HepG2 (cell line): ENCODE measurements at regions not wholly inside any gene's neighbourhood (a gene's known extent, or its start where the extent isn't known, plus 50 kb on each side); places are given as distances from the start of the nearest gene placed in this dataset.

Experiments used
- ATAC-seq: fragments of 200-7000 bp; cut with Tn5 transposase; 3 replicates; pipeline ENCODE4 v1.9.1; 2020; ENCODE audit warnings: mild to moderate bottlenecking, moderate library complexity
- BruUV-seq: library from RNA; stranded (reverse); fragments of 400-500 nt; replicated peaks from 2 replicates; lab custom pipeline; 2021; lab: Mats Ljungman, UMichigan
- CTCF ChIA-PET: fragments of 300-600 bp; formaldehyde crosslinking; extraction: SDS; loops from one replicate; lab custom pipeline; 2021; ENCODE audit warnings: low total read pairs, inconsistent platforms, low intra/inter-chr PET ratio; lab: Yijun Ruan, JAX
- POLR2A ChIA-PET: fragments of 350-600 bp; sonication (Branson Sonifier 250); formaldehyde crosslinking; loops from one replicate; lab custom pipeline; 2020; ENCODE audit warnings: antibody characterized with exemption, inconsistent platforms; lab: Yijun Ruan, JAX
- DNase-seq: peaks from one replicate; pipeline ENCODE4 v3.0.0-alpha.2; 2015; ENCODE audit warnings: low spot score
- FAIRE-seq: peaks from 3 replicates; lab custom pipeline; 2011; peaks lifted over from hg19 to GRCh38; lab: Jason Lieb, UNC
- H2AFZ ChIP-seq: one replicate; pipeline ENCODE4 v1.6.1; 2011; ENCODE audit warnings: low read length, inconsistent platforms
- H3K27ac ChIP-seq: fragments of 300-600 bp; 3 replicates; pipeline ENCODE4 v1.8.0; 2011; ENCODE audit warnings: mixed run types, mild to moderate bottlenecking, mixed read lengths, low read length, inconsistent platforms; ENCODE audit not compliant: insufficient read depth; ENCODE audit errors: extremely low read length
- H3K27me3 ChIP-seq, 2 experiments: fragments of 200-600 bp in 1 of 2; 2 replicates in 1 of 2; 3 replicates in 1 of 2; pipeline versions ENCODE4 v1.6.0 to v1.8.0; 2011; ENCODE audit warnings: low read length in 2 of 2, mild to moderate bottlenecking in 2 of 2, moderate library complexity in 2 of 2, inconsistent platforms in 1 of 2; ENCODE audit not compliant: insufficient read depth in 2 of 2, control insufficient read depth in 1 of 2
- H3K36me3 ChIP-seq, 2 experiments: fragments of 200-600 bp in 1 of 2; replicated peaks in 1 of 2; 2 replicates in 1 of 2; 3 replicates in 1 of 2; pipeline versions ENCODE4 v1.5.1 to v1.8.0; 2011; ENCODE audit warnings: low read length in 2 of 2, inconsistent platforms in 1 of 2; ENCODE audit not compliant: insufficient read depth in 2 of 2, control insufficient read depth in 1 of 2
- H3K4me1 ChIP-seq: 2 replicates; pipeline ENCODE4 v1.5.1; 2012; ENCODE audit warnings: low read length, inconsistent platforms; ENCODE audit not compliant: insufficient read depth
- H3K4me2 ChIP-seq: 2 replicates; pipeline ENCODE4 v1.6.0; 2011; ENCODE audit warnings: low read depth, low read length, inconsistent platforms
- H3K4me3 ChIP-seq, 3 experiments: fragments of 200-600 bp in 1 of 3; sonication (generic), shearing (Covaris generic) in 1 of 3; replicated peaks in 1 of 3; 2 replicates each; pipeline ENCODE4 v1.5.1; 2011 to 2016; ENCODE audit warnings: low read length in 3 of 3, inconsistent platforms in 2 of 3, low read depth in 2 of 3, mild to moderate bottlenecking in 2 of 3, control low read depth in 1 of 3, mixed read lengths in 1 of 3; ENCODE audit not compliant: insufficient read depth in 1 of 3
- H3K79me2 ChIP-seq: one replicate; pipeline ENCODE4 v1.6.1; 2011; ENCODE audit warnings: low read length, inconsistent platforms; ENCODE audit not compliant: insufficient read depth
- H3K9ac ChIP-seq: 2 replicates; pipeline ENCODE4 v1.6.0; 2011; ENCODE audit warnings: mild to moderate bottlenecking, low read depth, low read length, inconsistent platforms; ENCODE audit not compliant: insufficient read depth
- H3K9me3 ChIP-seq: 2 replicates; pipeline ENCODE4 v1.5.1; 2012; ENCODE audit warnings: mild to moderate bottlenecking, low read length
- H4K20me1 ChIP-seq: 2 replicates; pipeline ENCODE4 v1.6.0; 2011; ENCODE audit warnings: inconsistent platforms, mild to moderate bottlenecking, low read length, moderate library complexity; ENCODE audit not compliant: insufficient read depth
- GMEB2 ChIP-seq: IDR thresholded peaks from 2 replicates; pipeline ENCODE4 v1.6.1; 2016; ENCODE audit warnings: missing biosample characterization, missing genetic modification reagents, low read depth
- NFE2L2 ChIP-seq: fragments of 150-350 bp; IDR thresholded peaks from 2 replicates; pipeline ENCODE4 v1.6.1; 2014; ENCODE audit warnings: low read length
- ZFP82 ChIP-seq: sonication (generic); formaldehyde crosslinking; IDR thresholded peaks from 2 replicates; pipeline ENCODE4 v1.5.1; 2020; ENCODE audit warnings: mild to moderate bottlenecking, missing genetic modification reagents, borderline replicate concordance
- ZGPAT ChIP-seq: IDR thresholded peaks from 2 replicates; pipeline ENCODE4 v1.6.1; 2016; ENCODE audit warnings: mild to moderate bottlenecking
- ZMAT5 ChIP-seq: sonication (generic); formaldehyde crosslinking; IDR thresholded peaks from 2 replicates; pipeline ENCODE4 v1.5.0; 2020; ENCODE audit warnings: mild to moderate bottlenecking, low read depth, missing genetic modification reagents, borderline replicate concordance
- ZMYM2 ChIP-seq: sonication (generic); formaldehyde crosslinking; IDR thresholded peaks from 2 replicates; pipeline ENCODE4 v1.8.0; 2022; ENCODE audit warnings: mild to moderate bottlenecking, missing genetic modification reagents
- ZNF274 ChIP-seq: sonication (generic); formaldehyde crosslinking; IDR thresholded peaks from 2 replicates; pipeline ENCODE4 v1.5.1; 2020; ENCODE audit warnings: mild to moderate bottlenecking, missing genetic modification reagents
- ZNF296 ChIP-seq: sonication (generic); formaldehyde crosslinking; conservative IDR thresholded peaks from 2 replicates; pipeline ENCODE4 v1.5.0; 2020; ENCODE audit warnings: mild to moderate bottlenecking, missing genetic modification reagents
- ZNF3 ChIP-seq: IDR thresholded peaks from 2 replicates; pipeline ENCODE4 v1.7.0; 2017; ENCODE audit warnings: inconsistent platforms
- ZNF331 ChIP-seq: sonication (generic); formaldehyde crosslinking; IDR thresholded peaks from 2 replicates; pipeline ENCODE4 v1.4.0; 2020; ENCODE audit warnings: missing genetic modification reagents
- WGBS: methylation state at CpG from one replicate; pipeline ENCODE4 v1.1.6; 2017; ENCODE audit warnings: low lambda C conversion rate; 5-methylcytosine and 5-hydroxymethylcytosine counted together
- in situ Hi-C: cut with HindIII; loops from 2 replicates; pipeline ENCODE4 v1.10.0; 2017; ENCODE audit warnings: low pct_unique_long_range_greater_than_20kb; ENCODE audit not compliant: extremely low pct_ligation_motif_present
- intact Hi-C: fragments of 100-400 bp; cut with micrococcal nuclease; formaldehyde crosslinking; loops from one replicate; pipeline ENCODE4 v1.10.0; 2022; ENCODE audit not compliant: unreplicated experiment

GRCh38 chr22:44587737-44588310 lies 89.8 kb upstream of the RTL6 start:
- Histone ChIP-seq H3K27ac (no peak overlapping the region), H4K20me1 (no peaks in the 10 kb centered on the region), H3K27me3 (peaks cover 6 to 45% of the 10 kb centered on the region in 2 experiments; a peak in 3 of 5 replicates), H2AFZ (no peak overlapping the region)
- no peak for ATAC-seq
- in situ Hi-C loops = no loop called here
- intact Hi-C loops = no loop called here
- TF ChIP-seq NFE2L2 = peak; percentile 87
- no peak for TF ChIP-seq ZMYM2 (CRISPR knock-in tag)
- TF ChIP-seq, all 625 proteins: peak for 1
- POLR2A ChIA-PET = no interaction called here
- H3K4me2 ChIP-seq = no peak overlapping the region
- H3K9ac ChIP-seq = no peak overlapping the region
- H3K36me3 ChIP-seq = no peaks in the 10 kb centered on the region
- no peaks in the 10 kb centered on the region for H3K9me3 ChIP-seq
- no peak for FAIRE-seq
- no peaks in the 10 kb centered on the region for H3K79me2 ChIP-seq
- CTCF ChIA-PET = no interaction called here
- DNase-seq = no peak
- no peak overlapping the region for H3K4me3 ChIP-seq
- BruUV-seq = no TSS peak
- no peaks in the 10 kb centered on the region for H3K4me1 ChIP-seq
- 29% methylated on average over 3 of the region's 3 CpGs for WGBS

- in situ Hi-C loops (no loop called here), intact Hi-C loops (no loop called here)
- H4K20me1 ChIP-seq = no peaks in the 10 kb centered on the region
- H3K27me3 ChIP-seq = peaks cover 8 to 51% of the 10 kb centered on the region in 2 experiments; a peak in 4 of 5 replicates
- CTCF ChIA-PET = no interaction called here
- H3K36me3 ChIP-seq = no peaks in the 10 kb centered on the region
- H3K4me3 ChIP-seq = no peak overlapping the region
- H2AFZ ChIP-seq = no peak overlapping the region
- H3K4me1 ChIP-seq = no peaks in the 10 kb centered on the region
- no peak overlapping the region for H3K4me2 ChIP-seq
- no peaks in the 10 kb centered on the region for H3K9me3 ChIP-seq
- H3K9ac ChIP-seq = no peak overlapping the region
- 22% methylated on average over 24 of the region's 24 CpGs for WGBS
- POLR2A ChIA-PET = no interaction called here
- DNase-seq (no peak), ATAC-seq (no peak), FAIRE-seq (no peak)
- H3K79me2 ChIP-seq = no peaks in the 10 kb centered on the region
- no peak overlapping the region for H3K27ac ChIP-seq
- no TSS peak for BruUV-seq
- TF ChIP-seq ZNF331 (CRISPR knock-in tag) (no peak), ZMAT5 (no peak), ZFP82 (CRISPR knock-in tag) (no peak), ZNF274 (CRISPR knock-in tag) (no peak), ZGPAT (CRISPR knock-in tag) (no peak), GMEB2 (no peak), ZNF3 (no peak), ZNF296 (CRISPR knock-in tag) (no peak)
Observed at GRCh38 chr22:44586999-44587736, 89.1 kb upstream of the RTL6 start.
